Myocyte (in vitro differentiated cells): ENCODE measurements at regions not wholly inside any gene's neighbourhood (a gene's known extent, or its start where the extent isn't known, plus 50 kb on each side); places are given as distances from the start of the nearest gene placed in this dataset.
"Not testable (repeated sequence)": the region's sequence is repeated elsewhere in the genome, so short reads cannot be mapped to it uniquely, and the experiment has no call there.

Source experiments
- DNase-seq: peaks from one replicate; pipeline ENCODE4 v3.0.0-alpha.2; 2012; ENCODE audit warnings: low read depth

- no peak for DNase-seq
Measured at GRCh38 chr4:23970201-23970850, 80.5 kb upstream of the PPARGC1A start.

- DNase-seq, result no peak
Measured at GRCh38 chr4:23969635-23970145, 79.8 kb upstream of the PPARGC1A start.

- no peak for DNase-seq
Measured at GRCh38 chr4:23967281-23967680, 77.4 kb upstream of the PPARGC1A start.

GRCh38 chr4:23966725-23967124 is 76.9 kb upstream of the PPARGC1A start:
- no peak for DNase-seq

GRCh38 chr4:23962462-23962861 is 72.6 kb upstream of the PPARGC1A start:
- DNase-seq, result no peak

- DNase-seq, result peak; percentile 41
Measured at GRCh38 chr4:23961395-23961794, 71.5 kb upstream of the PPARGC1A start.

GRCh38 chr4:23959396-23960148 is 69.7 kb upstream of the PPARGC1A start:
- DNase-seq, result no peak

- DNase-seq, result no peak
Measured at GRCh38 chr4:23958749-23959148, 68.9 kb upstream of the PPARGC1A start.

- DNase-seq, result no peak
Measured at GRCh38 chr4:23957465-23957864, 67.6 kb upstream of the PPARGC1A start.

- DNase-seq, result no peak
Measured at GRCh38 chr4:23956601-23957364, 66.9 kb upstream of the PPARGC1A start.

- no peak for DNase-seq
Measured at GRCh38 chr4:23952258-23952657, 62.4 kb upstream of the PPARGC1A start.

- peak; percentile 67 for DNase-seq
Measured at GRCh38 chr4:23947826-23948225, 58.0 kb upstream of the PPARGC1A start.

- no peak for DNase-seq
Measured at GRCh38 chr4:23946299-23946698, 56.5 kb upstream of the PPARGC1A start.

GRCh38 chr4:23945451-23946017 is 55.7 kb upstream of the PPARGC1A start:
- peak; percentile 91 for DNase-seq

GRCh38 chr4:23944556-23944955 is 54.7 kb upstream of the PPARGC1A start:
- DNase-seq, result not testable (repeated sequence)

- DNase-seq, result no peak
Measured at GRCh38 chr4:23943478-23943877, 53.6 kb upstream of the PPARGC1A start.

GRCh38 chr4:23942471-23942870 is 52.6 kb upstream of the PPARGC1A start:
- no peak for DNase-seq
